ENCODE measurements at regions not wholly inside any gene's neighbourhood (a gene's known extent, or its start where the extent isn't known, plus 50 kb on each side); places are given as distances from the start of the nearest gene placed in this dataset.

DNA sequence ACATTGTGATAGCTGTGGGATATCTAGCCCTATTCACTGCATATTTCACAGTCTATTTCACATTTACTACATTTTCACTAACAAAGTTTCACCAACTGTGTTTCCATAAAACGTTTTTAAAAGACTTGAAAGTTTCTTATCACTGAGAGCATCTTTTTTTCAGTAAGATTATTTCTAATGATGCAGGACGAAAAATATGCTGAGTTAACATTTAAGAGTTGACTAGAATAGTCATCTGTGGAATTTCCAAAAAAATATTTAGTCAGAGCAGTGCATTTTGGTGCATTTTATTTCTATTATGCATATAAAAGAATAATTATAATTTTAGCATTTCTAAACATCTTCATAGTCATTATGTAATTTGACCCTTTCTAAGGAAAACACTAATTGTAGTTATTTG, 143.8 kb upstream of the CLEC14A start:
- BruUV-seq (replicated peaks), result no TSS peak
- no peaks in the 10 kb centered on the region for H3K36me3 Mint-ChIP-seq (ENCODE audit: insufficient read depth, unreplicated experiment)
- TF ChIP-seq, protein P1, sequence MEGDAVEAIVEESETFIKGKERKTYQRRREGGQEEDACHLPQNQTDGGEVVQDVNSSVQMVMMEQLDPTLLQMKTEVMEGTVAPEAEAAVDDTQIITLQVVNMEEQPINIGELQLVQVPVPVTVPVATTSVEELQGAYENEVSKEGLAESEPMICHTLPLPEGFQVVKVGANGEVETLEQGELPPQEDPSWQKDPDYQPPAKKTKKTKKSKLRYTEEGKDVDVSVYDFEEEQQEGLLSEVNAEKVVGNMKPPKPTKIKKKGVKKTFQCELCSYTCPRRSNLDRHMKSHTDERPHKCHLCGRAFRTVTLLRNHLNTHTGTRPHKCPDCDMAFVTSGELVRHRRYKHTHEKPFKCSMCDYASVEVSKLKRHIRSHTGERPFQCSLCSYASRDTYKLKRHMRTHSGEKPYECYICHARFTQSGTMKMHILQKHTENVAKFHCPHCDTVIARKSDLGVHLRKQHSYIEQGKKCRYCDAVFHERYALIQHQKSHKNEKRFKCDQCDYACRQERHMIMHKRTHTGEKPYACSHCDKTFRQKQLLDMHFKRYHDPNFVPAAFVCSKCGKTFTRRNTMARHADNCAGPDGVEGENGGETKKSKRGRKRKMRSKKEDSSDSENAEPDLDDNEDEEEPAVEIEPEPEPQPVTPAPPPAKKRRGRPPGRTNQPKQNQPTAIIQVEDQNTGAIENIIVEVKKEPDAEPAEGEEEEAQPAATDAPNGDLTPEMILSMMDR (IDR thresholded peaks at IDR 0.05; ENCODE audit: insufficient read depth in 1 of 2, low read depth in 1 of 2, low read length in 1 of 2, severe bottlenecking in 1 of 2, unreplicated experiment in 1 of 2), result no peak
- H3K4me1 Mint-ChIP-seq (ENCODE audit: low read depth, unreplicated experiment), result no peaks in the 10 kb centered on the region
- H3K4me3 ChIP-seq (ENCODE audit: low read depth, low read length), result no peak overlapping the region
- H3K27me3 Mint-ChIP-seq (ENCODE audit: insufficient read depth, unreplicated experiment), result peaks cover 14% of the 10 kb centered on the region
- H3K27me3 ChIP-seq (replicated peaks; ENCODE audit: control insufficient read depth, insufficient read depth, low read length), result no peaks in the 10 kb centered on the region; the same call in 1 of the 2 replicates
- DNase-seq, result no peak
- intact Hi-C loops (cut with micrococcal nuclease; ENCODE audit: unreplicated experiment), result no loop called here
- no peaks in the 10 kb centered on the region for H3K36me3 ChIP-seq (ENCODE audit: control insufficient read depth, insufficient read depth, low read length)
- H3K4me1 ChIP-seq, result no peaks in the 10 kb centered on the region
- CTCF ChIA-PET, result no interaction called here
- no peak overlapping the region for H3K4me3 Mint-ChIP-seq (ENCODE audit: unreplicated experiment)
- no peak overlapping the region for H3K27ac Mint-ChIP-seq (ENCODE audit: unreplicated experiment)
- POLR2A ChIA-PET, result no interaction called here
- no peaks in the 10 kb centered on the region for H3K9me3 ChIP-seq
- H3K9me3 Mint-ChIP-seq (ENCODE audit: unreplicated experiment), result no peaks in the 10 kb centered on the region

DNA sequence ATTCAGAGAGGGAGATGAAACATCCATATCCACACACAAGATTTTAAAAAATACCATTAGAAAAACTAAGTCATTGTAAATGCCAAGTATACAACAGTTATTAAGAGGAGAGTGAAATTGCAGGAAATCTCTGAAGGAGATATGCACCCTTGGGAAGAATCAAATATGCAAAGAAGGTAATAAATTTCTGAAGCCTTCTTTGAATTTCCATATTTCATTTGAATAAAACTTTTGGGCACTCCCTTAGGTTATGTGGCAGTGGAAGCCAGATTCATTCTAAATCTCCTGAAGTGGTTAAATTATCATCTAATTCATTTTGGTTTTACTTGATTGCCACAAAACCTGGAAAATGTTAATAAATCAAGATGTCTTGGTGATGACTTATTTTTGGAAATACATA, 138.9 kb upstream of the CLEC14A start:
- Mint-ChIP-seq H3K27me3 (ENCODE audit: insufficient read depth, unreplicated experiment) (peaks cover 11% of the 10 kb centered on the region), H3K4me1 (ENCODE audit: low read depth, unreplicated experiment) (no peaks in the 10 kb centered on the region), H3K4me3 (ENCODE audit: unreplicated experiment) (no peak overlapping the region), H3K36me3 (ENCODE audit: insufficient read depth, unreplicated experiment) (no peaks in the 10 kb centered on the region), H3K27ac (ENCODE audit: unreplicated experiment) (no peak overlapping the region), H3K9me3 (ENCODE audit: unreplicated experiment) (no peaks in the 10 kb centered on the region)
- H3K4me1 ChIP-seq, result no peaks in the 10 kb centered on the region
- POLR2A ChIA-PET, result no interaction called here
- no peak overlapping the region for H3K4me3 ChIP-seq (ENCODE audit: low read depth, low read length)
- TF ChIP-seq, protein P1 (IDR thresholded peaks at IDR 0.05; ENCODE audit: insufficient read depth in 1 of 2, low read depth in 1 of 2, low read length in 1 of 2, severe bottlenecking in 1 of 2, unreplicated experiment in 1 of 2), result no peak
- no peaks in the 10 kb centered on the region for H3K9me3 ChIP-seq
- no peaks in the 10 kb centered on the region; the same call in none of the 2 replicates for H3K27me3 ChIP-seq (replicated peaks; ENCODE audit: control insufficient read depth, insufficient read depth, low read length)
- intact Hi-C loops (cut with micrococcal nuclease; ENCODE audit: unreplicated experiment), result no loop called here
- no peak for DNase-seq
- BruUV-seq (replicated peaks), result no TSS peak
- CTCF ChIA-PET, result no interaction called here
- H3K36me3 ChIP-seq (ENCODE audit: control insufficient read depth, insufficient read depth, low read length), result no peaks in the 10 kb centered on the region

DNA sequence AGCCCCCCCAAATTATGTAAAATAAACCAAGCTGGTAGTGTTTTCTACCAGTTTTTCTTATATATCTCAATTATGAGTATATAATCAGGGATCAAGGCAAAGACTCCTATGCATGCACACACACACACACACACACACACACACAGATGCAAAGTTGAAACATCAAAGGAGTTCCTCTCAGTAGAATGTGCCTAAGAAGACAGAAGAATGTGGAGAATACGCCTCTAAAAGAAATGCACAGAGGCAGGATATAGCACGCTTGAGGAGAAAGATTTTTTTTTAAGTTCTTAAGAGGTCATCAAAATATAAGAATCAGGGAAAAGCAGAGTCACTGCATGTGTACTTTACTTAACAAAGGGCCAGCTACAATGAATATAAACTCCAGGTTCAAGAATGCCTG, 138.2 kb upstream of the CLEC14A start:
- Mint-ChIP-seq H3K27me3 (ENCODE audit: insufficient read depth, unreplicated experiment) (peaks cover 8% of the 10 kb centered on the region), H3K27ac (ENCODE audit: unreplicated experiment) (no peak overlapping the region), H3K4me1 (ENCODE audit: low read depth, unreplicated experiment) (no peaks in the 10 kb centered on the region), H3K4me3 (ENCODE audit: unreplicated experiment) (no peak overlapping the region), H3K36me3 (ENCODE audit: insufficient read depth, unreplicated experiment) (no peaks in the 10 kb centered on the region), H3K9me3 (ENCODE audit: unreplicated experiment) (no peaks in the 10 kb centered on the region)
- Histone ChIP-seq H3K36me3 (ENCODE audit: control insufficient read depth, insufficient read depth, low read length) (no peaks in the 10 kb centered on the region), H3K4me1 (no peaks in the 10 kb centered on the region), H3K27me3 (replicated peaks; ENCODE audit: control insufficient read depth, insufficient read depth, low read length) (no peaks in the 10 kb centered on the region; the same call in none of the 2 replicates), H3K4me3 (ENCODE audit: low read depth, low read length) (no peak overlapping the region), H3K9me3 (no peaks in the 10 kb centered on the region)
- TF ChIP-seq, protein P1 (IDR thresholded peaks at IDR 0.05; ENCODE audit: insufficient read depth in 1 of 2, low read depth in 1 of 2, low read length in 1 of 2, severe bottlenecking in 1 of 2, unreplicated experiment in 1 of 2), result no peak
- no TSS peak for BruUV-seq (replicated peaks)
- intact Hi-C loops (cut with micrococcal nuclease; ENCODE audit: unreplicated experiment), result no loop called here
- POLR2A ChIA-PET, result no interaction called here
- DNase-seq, result no peak
- CTCF ChIA-PET, result no interaction called here

Data from Caco-2 (cell line).